ENCODE measurements at regions not wholly inside any gene's neighbourhood (a gene's known extent, or its start where the extent isn't known, plus 50 kb on each side); places are given as distances from the start of the nearest gene placed in this dataset.

GRCh38 chr12:67726868-67727267 is 78.3 kb downstream of the DYRK2 start:
- Histone ChIP-seq H3K27ac (ENCODE audit: low read depth, low read length) (no peak overlapping the region), H2BK120ac (replicated peaks; ENCODE audit: low read depth, low read length) (no peak overlapping the region), H3K18ac (ENCODE audit: extremely low read depth, low read length) (no peak overlapping the region), H3K27me3 (replicated peaks in 1 of 4; ENCODE audit: control insufficient read depth in 3 of 4, extremely low read depth in 1 of 4, insufficient read depth in 3 of 4, low read length in 3 of 4) (no peaks in the 10 kb centered on the region), H3K79me2 (ENCODE audit: control insufficient read depth in 1 of 2, insufficient read depth in 2 of 2, low read length in 2 of 2) (no peaks in the 10 kb centered on the region), H2AFZ (ENCODE audit: low read length) (no peak overlapping the region), H3K4ac (replicated peaks; ENCODE audit: insufficient read length, low read depth, low read length) (no peak overlapping the region), H3K36me3 (ENCODE audit: control insufficient read depth in 2 of 4, insufficient read depth in 4 of 4, low read length in 3 of 4) (no peaks in the 10 kb centered on the region), H3K23ac (ENCODE audit: insufficient read length) (no peak overlapping the region), H3K79me1 (ENCODE audit: low read depth, low read length) (no peaks in the 10 kb centered on the region), H3K4me1 (replicated peaks in 1 of 4; ENCODE audit: control insufficient read depth in 3 of 4, insufficient read depth in 4 of 4, low read length in 3 of 4) (no peaks in the 10 kb centered on the region), H3K14ac (ENCODE audit: insufficient read length) (no peak overlapping the region), H2BK12ac (ENCODE audit: low read depth, low read length) (no peak overlapping the region), H3K4me3 (ENCODE audit: extremely low read depth in 1 of 4, insufficient read depth in 2 of 4, low read depth in 3 of 4, low read length in 4 of 4) (no peak overlapping the region), H3K23me2 (ENCODE audit: low read depth, low read length) (no peaks in the 10 kb centered on the region), H4K20me1 (replicated peaks in 1 of 2; ENCODE audit: control insufficient read depth in 1 of 2, insufficient read depth in 2 of 2, low read length in 2 of 2) (no peaks in the 10 kb centered on the region), H4K5ac (ENCODE audit: insufficient read length, low read depth, low read length) (no peak overlapping the region), H2BK15ac (ENCODE audit: low read length) (no peak overlapping the region), H4K91ac (replicated peaks; ENCODE audit: insufficient read length, low read length) (no peak overlapping the region), H3K56ac (replicated peaks; ENCODE audit: insufficient read length, low read depth, low read length) (no peak overlapping the region), H2BK5ac (ENCODE audit: low read depth, low read length) (no peak overlapping the region), H2BK20ac (ENCODE audit: low read length) (no peak overlapping the region), H3K9ac (replicated peaks in 1 of 4; ENCODE audit: extremely low read depth in 1 of 4, low read depth in 3 of 4, low read length in 3 of 4) (no peak overlapping the region), H3K9me3 (ENCODE audit: insufficient read depth in 2 of 2, low read depth in 1 of 2, low read length in 1 of 2) (no peaks in the 10 kb centered on the region), H3K4me2 (ENCODE audit: insufficient read depth in 1 of 2, low read depth in 2 of 2, low read length in 2 of 2) (no peak overlapping the region), H2AK5ac (ENCODE audit: low read depth, low read length) (no peak overlapping the region), H4K8ac (ENCODE audit: extremely low read depth, insufficient read depth, low read length) (no peak overlapping the region)
- 97% methylated on average over 3 of the region's 3 CpGs; no CpG with 5 or more reads in 1 of the 2 experiments for WGBS, 2 experiments (ENCODE audit: extremely low coverage in 1 of 2, insufficient coverage in 1 of 2, insufficient read length in 1 of 2, insufficient replicate concordance in 2 of 2, low coverage in 1 of 2, low lambda C conversion rate in 2 of 2, missing lambda C conversion rate in 1 of 2)
- ChIA-PET CTCF (ENCODE audit: partially characterized antibody) (interaction anchor here (0.6 kb wide), 1 partner anchor 234 kb away, joined by 3 read pairs; no protein-coding TSS in a partner anchor), POLR2A (ENCODE audit: partially characterized antibody) (no interaction called here)
- DNase-seq (ENCODE audit: low read depth in 1 of 2, low spot score in 2 of 2) (no peak), FAIRE-seq (no peak)
- TF ChIP-seq SP4 (IDR thresholded peaks at IDR 0.05; ENCODE audit: low read length) (no peak), SAP30 (IDR thresholded peaks at IDR 0.05; ENCODE audit: insufficient read depth, insufficient replicate concordance, low read length) (no peak), KDM5A (IDR thresholded peaks at IDR 0.05; ENCODE audit: low read length) (no peak), YY1 (IDR thresholded peaks at IDR 0.05; ENCODE audit: low read depth, low read length) (no peak), NRF1 (IDR thresholded peaks at IDR 0.05; ENCODE audit: low read depth, low read length) (no peak), CTCF (IDR thresholded peaks at IDR 0.05; ENCODE audit: control extremely low read depth in 1 of 3, insufficient read depth in 1 of 3, low read depth in 1 of 3, low read length in 3 of 3) (no peak), JUND (IDR thresholded peaks at IDR 0.05; ENCODE audit: low read length) (no peak), JUN (IDR thresholded peaks at IDR 0.05; ENCODE audit: low read depth, low read length) (no peak), CHD2 (IDR thresholded peaks at IDR 0.05; ENCODE audit: low read length) (no peak), KDM1A (IDR thresholded peaks at IDR 0.05; ENCODE audit: borderline replicate concordance, low read length) (no peak), CBX8 (IDR thresholded peaks at IDR 0.05; ENCODE audit: borderline replicate concordance, low read depth, low read length) (no peak), SIX5 (IDR thresholded peaks at IDR 0.05; ENCODE audit: low read depth, low read length) (no peak), BCL11A (IDR thresholded peaks at IDR 0.05; ENCODE audit: low read depth in 2 of 2, low read length in 2 of 2) (no peak)

Data from H1 (cell line).